SK-N-MC (cell line): ENCODE measurements at regions not wholly inside any gene's neighbourhood (a gene's known extent, or its start where the extent isn't known, plus 50 kb on each side); places are given as distances from the start of the nearest gene placed in this dataset.
"Not testable (repeated sequence)": the region's sequence is repeated elsewhere in the genome, so short reads cannot be mapped to it uniquely, and the experiment has no call there.

Experiments
- EZH2 ChIP-seq: fragments of 200-600 bp; sonication (generic); IDR thresholded peaks from one replicate; pipeline ENCODE4 v1.6.1; 2017; ENCODE audit warnings: antibody characterized with exemption
- FOXP2 ChIP-seq: optimal IDR thresholded peaks from 2 replicates; pipeline ENCODE3; 2011; ENCODE audit warnings: mild to moderate bottlenecking, moderate library complexity; ENCODE audit not compliant: insufficient read depth; ENCODE audit errors: extremely low read length, control extremely low read depth
- POLR2AphosphoS5 ChIP-seq: IDR thresholded peaks from 2 replicates; pipeline ENCODE4 v1.6.1; 2012; ENCODE audit warnings: mild to moderate bottlenecking, low read depth, low read length, borderline replicate concordance

DNA sequence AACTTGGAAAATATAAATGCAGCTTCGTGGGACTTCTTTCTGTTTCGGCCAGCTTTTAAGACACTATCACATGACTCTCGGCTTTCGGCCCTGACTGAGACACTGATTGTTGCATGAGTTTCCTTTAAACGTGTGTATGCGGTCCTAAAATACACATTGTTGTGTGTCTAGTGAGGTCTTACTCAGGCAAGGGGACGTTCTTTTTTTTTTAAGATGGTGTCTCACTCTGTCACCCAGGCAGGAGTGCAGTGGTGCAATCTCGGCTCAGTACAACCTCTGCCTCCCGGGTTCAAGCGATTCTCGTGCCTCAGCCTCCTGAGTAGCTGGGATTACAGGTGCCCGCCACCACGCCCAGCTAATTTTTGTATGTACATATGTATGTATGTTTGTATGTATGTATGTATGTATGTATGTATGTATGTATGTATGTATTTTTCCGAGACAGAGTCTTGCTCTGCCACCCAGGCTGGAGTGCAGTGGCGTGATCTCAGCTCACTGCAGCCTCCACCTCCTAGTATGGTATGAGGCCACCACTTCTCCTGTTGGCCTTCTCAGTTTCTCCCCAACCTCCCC lies 63.2 kb upstream of the PHLPP1 start:
- TF ChIP-seq EZH2, POLR2AphosphoS5, FOXP2: not testable (repeated sequence)
